ENCODE measurements at regions not wholly inside any gene's neighbourhood (a gene's known extent, or its start where the extent isn't known, plus 50 kb on each side); places are given as distances from the start of the nearest gene placed in this dataset.

GRCh38 chr16:13856398-13856797 is 63.6 kb upstream of the ERCC4 start:
- 90% methylated on average over 2 of the region's 2 CpGs for WGBS, 2 donors
- DNase-seq: no peak
- Histone ChIP-seq H3K4me1 (no peaks in the 10 kb centered on the region), H3K9me3 (no peaks in the 10 kb centered on the region), H3K27ac (no peak overlapping the region), H3K36me3 (ENCODE audit: low read depth, missing control alignments) (no peaks in the 10 kb centered on the region), H3K4me3 (no peak overlapping the region), H3K27me3 (no peaks in the 10 kb centered on the region)
- TF ChIP-seq POLR2A (IDR thresholded peaks at IDR 0.05): no peak
- no peak for TF ChIP-seq CTCF (IDR thresholded peaks at IDR 0.05)
- intact Hi-C loops (cut with DNase I; ENCODE audit: low total_unique reads): no loop called here

GRCh38 chr16:13856811-13857511 is 63.0 kb upstream of the ERCC4 start:
- intact Hi-C loops (cut with DNase I; ENCODE audit: low total_unique reads): no loop called here

GRCh38 chr16:13858873-13859580 is 60.9 kb upstream of the ERCC4 start:
- Histone ChIP-seq H3K4me3 (no peak overlapping the region), H3K9me3 (no peaks in the 10 kb centered on the region), H3K27ac (no peak overlapping the region), H3K4me1 (no peaks in the 10 kb centered on the region), H3K27me3 (no peaks in the 10 kb centered on the region), H3K36me3 (ENCODE audit: low read depth, missing control alignments) (no peaks in the 10 kb centered on the region)
- intact Hi-C loops (cut with DNase I; ENCODE audit: low total_unique reads): no loop called here
- no peak for DNase-seq
- TF ChIP-seq CTCF (IDR thresholded peaks at IDR 0.05): no peak
- no peak for TF ChIP-seq POLR2A (IDR thresholded peaks at IDR 0.05)
- 78 to 90% methylated on average over 9 of the region's 9 CpGs for WGBS, 2 donors

More at GRCh38 chr16:13856811-13857511, 63.0 kb upstream of the ERCC4 start:
- Histone ChIP-seq H3K4me3 (no peak overlapping the region), H3K27ac (no peak overlapping the region), H3K9me3 (no peaks in the 10 kb centered on the region), H3K4me1 (no peaks in the 10 kb centered on the region), H3K36me3 (ENCODE audit: low read depth, missing control alignments) (no peaks in the 10 kb centered on the region), H3K27me3 (no peaks in the 10 kb centered on the region)
- no peak for DNase-seq
- whole genome bisulfite sequencing, 2 donors: 81 to 84% methylated on average over 7 of the region's 7 CpGs
- no peak for TF ChIP-seq CTCF (IDR thresholded peaks at IDR 0.05)
- no peak for TF ChIP-seq POLR2A (IDR thresholded peaks at IDR 0.05)

GRCh38 chr16:13863075-13863765 is 56.7 kb upstream of the ERCC4 start:
- Histone ChIP-seq H3K4me1 (no peaks in the 10 kb centered on the region), H3K27ac (no peak overlapping the region), H3K4me3 (no peak overlapping the region), H3K27me3 (no peaks in the 10 kb centered on the region), H3K9me3 (no peaks in the 10 kb centered on the region), H3K36me3 (ENCODE audit: low read depth, missing control alignments) (no peaks in the 10 kb centered on the region)
- 80 to 82% methylated on average over 4 of the region's 4 CpGs for WGBS, 2 donors
- TF ChIP-seq CTCF (IDR thresholded peaks at IDR 0.05) (no peak), POLR2A (IDR thresholded peaks at IDR 0.05) (no peak)
- no peak for DNase-seq
- intact Hi-C loops (cut with DNase I; ENCODE audit: low total_unique reads): loop anchor here (10.0 kb wide), 1 partner anchor 52 kb away; no protein-coding TSS in a partner anchor
